ENCODE measurements at regions not wholly inside any gene's neighbourhood (a gene's known extent, or its start where the extent isn't known, plus 50 kb on each side); places are given as distances from the start of the nearest gene placed in this dataset.

- peaks cover 8% of the 10 kb centered on the region for H3K9me3 Mint-ChIP-seq
- no peak for DNase-seq (ENCODE audit: low spot score)
- H3K4me1 Mint-ChIP-seq, result peaks cover 9% of the 10 kb centered on the region
- peaks cover 4% of the 10 kb centered on the region; the same call in 1 of the 2 replicates for H3K36me3 Mint-ChIP-seq
- H3K27me3 Mint-ChIP-seq (ENCODE audit: low read depth), result no peaks in the 10 kb centered on the region
- no peak for ATAC-seq
- TF ChIP-seq ZNF416 (CRISPR knock-in tag; IDR thresholded peaks at IDR 0.05) (no peak), CBFB (CRISPR knock-in tag; IDR thresholded peaks at IDR 0.05; ENCODE audit: low read depth) (no peak), SOX15 (CRISPR knock-in tag; IDR thresholded peaks at IDR 0.05) (no peak), PRRX2 (CRISPR knock-in tag; IDR thresholded peaks at IDR 0.05) (no peak), SMAD3 (CRISPR knock-in tag; IDR thresholded peaks at IDR 0.05; ENCODE audit: borderline replicate concordance) (no peak), ZNF219 (CRISPR knock-in tag; IDR thresholded peaks at IDR 0.05; ENCODE audit: borderline replicate concordance) (no peak), TEAD4 (CRISPR knock-in tag; IDR thresholded peaks at IDR 0.05) (no peak), ZNF232 (CRISPR knock-in tag; IDR thresholded peaks at IDR 0.05) (no peak), NR1H2 (CRISPR knock-in tag; IDR thresholded peaks at IDR 0.05) (no peak), EMX1 (CRISPR knock-in tag; IDR thresholded peaks at IDR 0.05) (no peak), ZBTB21 (CRISPR knock-in tag; IDR thresholded peaks at IDR 0.05; ENCODE audit: borderline replicate concordance) (no peak)
- TF ChIP-seq, protein P1, sequence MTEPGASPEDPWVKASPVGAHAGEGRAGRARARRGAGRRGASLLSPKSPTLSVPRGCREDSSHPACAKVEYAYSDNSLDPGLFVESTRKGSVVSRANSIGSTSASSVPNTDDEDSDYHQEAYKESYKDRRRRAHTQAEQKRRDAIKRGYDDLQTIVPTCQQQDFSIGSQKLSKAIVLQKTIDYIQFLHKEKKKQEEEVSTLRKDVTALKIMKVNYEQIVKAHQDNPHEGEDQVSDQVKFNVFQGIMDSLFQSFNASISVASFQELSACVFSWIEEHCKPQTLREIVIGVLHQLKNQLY (CRISPR knock-in tag; IDR thresholded peaks at IDR 0.05), result no peak
- TF ChIP-seq, protein P2, sequence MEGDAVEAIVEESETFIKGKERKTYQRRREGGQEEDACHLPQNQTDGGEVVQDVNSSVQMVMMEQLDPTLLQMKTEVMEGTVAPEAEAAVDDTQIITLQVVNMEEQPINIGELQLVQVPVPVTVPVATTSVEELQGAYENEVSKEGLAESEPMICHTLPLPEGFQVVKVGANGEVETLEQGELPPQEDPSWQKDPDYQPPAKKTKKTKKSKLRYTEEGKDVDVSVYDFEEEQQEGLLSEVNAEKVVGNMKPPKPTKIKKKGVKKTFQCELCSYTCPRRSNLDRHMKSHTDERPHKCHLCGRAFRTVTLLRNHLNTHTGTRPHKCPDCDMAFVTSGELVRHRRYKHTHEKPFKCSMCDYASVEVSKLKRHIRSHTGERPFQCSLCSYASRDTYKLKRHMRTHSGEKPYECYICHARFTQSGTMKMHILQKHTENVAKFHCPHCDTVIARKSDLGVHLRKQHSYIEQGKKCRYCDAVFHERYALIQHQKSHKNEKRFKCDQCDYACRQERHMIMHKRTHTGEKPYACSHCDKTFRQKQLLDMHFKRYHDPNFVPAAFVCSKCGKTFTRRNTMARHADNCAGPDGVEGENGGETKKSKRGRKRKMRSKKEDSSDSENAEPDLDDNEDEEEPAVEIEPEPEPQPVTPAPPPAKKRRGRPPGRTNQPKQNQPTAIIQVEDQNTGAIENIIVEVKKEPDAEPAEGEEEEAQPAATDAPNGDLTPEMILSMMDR (IDR thresholded peaks at IDR 0.05), result no peak
- TF ChIP-seq, protein P3, sequence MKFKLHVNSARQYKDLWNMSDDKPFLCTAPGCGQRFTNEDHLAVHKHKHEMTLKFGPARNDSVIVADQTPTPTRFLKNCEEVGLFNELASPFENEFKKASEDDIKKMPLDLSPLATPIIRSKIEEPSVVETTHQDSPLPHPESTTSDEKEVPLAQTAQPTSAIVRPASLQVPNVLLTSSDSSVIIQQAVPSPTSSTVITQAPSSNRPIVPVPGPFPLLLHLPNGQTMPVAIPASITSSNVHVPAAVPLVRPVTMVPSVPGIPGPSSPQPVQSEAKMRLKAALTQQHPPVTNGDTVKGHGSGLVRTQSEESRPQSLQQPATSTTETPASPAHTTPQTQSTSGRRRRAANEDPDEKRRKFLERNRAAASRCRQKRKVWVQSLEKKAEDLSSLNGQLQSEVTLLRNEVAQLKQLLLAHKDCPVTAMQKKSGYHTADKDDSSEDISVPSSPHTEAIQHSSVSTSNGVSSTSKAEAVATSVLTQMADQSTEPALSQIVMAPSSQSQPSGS (CRISPR knock-in tag; IDR thresholded peaks at IDR 0.05; ENCODE audit: borderline replicate concordance, low read depth), result no peak
- ChIA-PET POLR2A (no interaction called here), CTCF (interaction anchor here (1.0 to 2.4 kb wide), 2 partner anchors 13 to 112 kb away, joined by 3 to 9 read pairs; no protein-coding TSS in a partner anchor)
- H3K27ac Mint-ChIP-seq, result no peak overlapping the region
- no peak overlapping the region for H3K4me3 Mint-ChIP-seq
These were observed 323.8 kb downstream of the SOX9 start for GRCh38 chr17:72444517-72445054.

DNA sequence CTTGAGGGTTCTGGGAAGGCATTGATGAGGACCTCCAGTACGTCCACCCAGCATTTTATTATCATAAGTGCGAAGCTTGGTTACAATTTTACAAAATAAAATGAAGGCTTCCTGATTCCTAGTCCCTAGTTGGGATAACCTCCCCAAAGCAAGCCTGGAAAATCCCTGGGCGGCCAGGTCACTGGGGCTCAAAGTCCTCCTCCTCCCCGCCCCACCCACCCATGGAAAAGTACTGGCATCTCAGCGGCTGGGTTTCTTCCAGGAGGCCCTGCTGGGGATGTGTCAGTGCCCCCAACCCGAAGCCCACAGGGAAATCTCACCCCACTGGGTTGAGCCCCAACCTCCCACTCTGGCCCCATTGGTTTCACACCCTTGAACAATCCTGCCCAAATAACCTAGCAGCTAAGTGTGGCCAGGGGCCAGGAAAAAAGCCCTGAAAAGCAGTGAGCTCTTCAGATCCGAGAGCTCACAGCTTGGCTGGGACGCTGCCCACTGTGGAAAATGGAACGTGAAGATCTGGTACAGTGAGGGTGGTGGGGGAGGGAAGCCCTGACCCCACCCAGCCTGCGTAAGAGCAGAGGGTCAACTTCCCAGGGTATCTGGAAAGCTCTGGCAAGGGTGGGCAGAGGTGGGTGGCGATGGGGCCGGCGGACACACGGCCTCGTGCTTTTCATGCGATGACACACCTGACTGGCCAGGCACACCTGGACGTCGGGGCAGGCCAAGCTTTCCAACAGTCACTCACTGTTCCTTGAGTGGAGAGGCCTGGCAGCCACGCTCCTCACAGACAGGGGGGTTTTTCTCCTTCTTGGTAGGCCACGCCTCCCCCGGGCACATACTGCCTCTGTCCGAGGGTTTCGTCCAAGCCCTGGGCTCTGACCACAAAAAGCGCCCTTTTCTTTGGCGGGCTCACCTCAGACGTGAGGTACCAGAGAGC lies 324.5 kb downstream of the SOX9 start:
- Mint-ChIP-seq H3K27ac (no peak overlapping the region), H3K36me3 (no peaks in the 10 kb centered on the region), H3K4me1 (peaks cover 9% of the 10 kb centered on the region), H3K9me3 (peaks cover 6% of the 10 kb centered on the region), H3K27me3 (ENCODE audit: low read depth) (no peaks in the 10 kb centered on the region), H3K4me3 (no peak overlapping the region)
- TF ChIP-seq GABPB1 (CRISPR knock-in tag; IDR thresholded peaks at IDR 0.05) (no peak), SP1 (CRISPR knock-in tag; conservative IDR thresholded peaks at IDR 0.05) (no peak), ZNF416 (CRISPR knock-in tag; IDR thresholded peaks at IDR 0.05) (no peak), NR2C2 (CRISPR knock-in tag; IDR thresholded peaks at IDR 0.05) (no peak), TEAD4 (CRISPR knock-in tag; IDR thresholded peaks at IDR 0.05) (no peak), ZNF232 (CRISPR knock-in tag; IDR thresholded peaks at IDR 0.05) (no peak)
- TF ChIP-seq, protein P1 (CRISPR knock-in tag; IDR thresholded peaks at IDR 0.05), result no peak
- TF ChIP-seq, protein P4, sequence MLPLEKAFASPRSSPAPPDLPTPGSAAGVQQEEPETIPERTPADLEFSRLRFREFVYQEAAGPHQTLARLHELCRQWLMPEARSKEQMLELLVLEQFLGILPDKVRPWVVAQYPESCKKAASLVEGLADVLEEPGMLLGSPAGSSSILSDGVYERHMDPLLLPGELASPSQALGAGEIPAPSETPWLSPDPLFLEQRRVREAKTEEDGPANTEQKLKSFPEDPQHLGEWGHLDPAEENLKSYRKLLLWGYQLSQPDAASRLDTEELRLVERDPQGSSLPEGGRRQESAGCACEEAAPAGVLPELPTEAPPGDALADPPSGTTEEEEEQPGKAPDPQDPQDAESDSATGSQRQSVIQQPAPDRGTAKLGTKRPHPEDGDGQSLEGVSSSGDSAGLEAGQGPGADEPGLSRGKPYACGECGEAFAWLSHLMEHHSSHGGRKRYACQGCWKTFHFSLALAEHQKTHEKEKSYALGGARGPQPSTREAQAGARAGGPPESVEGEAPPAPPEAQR (CRISPR knock-in tag; IDR thresholded peaks at IDR 0.05), result no peak
- ATAC-seq (no peak), DNase-seq (ENCODE audit: low spot score) (no peak)
- CTCF ChIA-PET, result interaction anchor here (1.0 to 2.4 kb wide), 2 partner anchors 14 to 112 kb away, joined by 3 to 9 read pairs; no protein-coding TSS in a partner anchor
- POLR2A ChIA-PET, result no interaction called here

Data from WTC11 (cell line).